BE2C (cell line): ENCODE measurements at regions not wholly inside any gene's neighbourhood (a gene's known extent, or its start where the extent isn't known, plus 50 kb on each side); places are given as distances from the start of the nearest gene placed in this dataset.

Experiments used
- DNase-seq: peaks from one replicate; pipeline ENCODE4 v3.0.0-alpha.2; 2020
- H3K27me3 ChIP-seq: fragments of 250-450 bp; sonication (Bioruptor Pico); 2 replicates; pipeline ENCODE4 v1.5.1; 2020; ENCODE audit warnings: mild to moderate bottlenecking
- H3K36me3 ChIP-seq: fragments of 250-450 bp; sonication (Bioruptor Pico); 2 replicates; pipeline ENCODE4 v1.5.1; 2020; ENCODE audit warnings: mild to moderate bottlenecking
- H3K4me1 ChIP-seq: fragments of 250-450 bp; sonication (Bioruptor Pico); 2 replicates; pipeline ENCODE4 v1.5.1; 2020
- H3K4me3 ChIP-seq: 2 replicates; pipeline ENCODE4 v1.5.1; 2011; ENCODE audit warnings: low read depth, low read length
- H3K9me3 ChIP-seq: fragments of 250-450 bp; sonication (Bioruptor Pico); 2 replicates; pipeline ENCODE4 v1.5.1; 2020
- CTCF ChIP-seq: IDR thresholded peaks from 2 replicates; pipeline ENCODE4 v1.5.1; 2012; ENCODE audit warnings: mild to moderate bottlenecking, low read depth, low read length

GRCh38 chr2:205858275-205858674 lies 176.0 kb downstream of the NRP2 start:
- H3K27me3 ChIP-seq = no peaks in the 10 kb centered on the region
- H3K4me1 ChIP-seq = no peaks in the 10 kb centered on the region
- TF ChIP-seq CTCF = no peak
- H3K4me3 ChIP-seq = no peak overlapping the region
- H3K9me3 ChIP-seq = no peaks in the 10 kb centered on the region; the same call in 1 of the 2 replicates
- H3K36me3 ChIP-seq = no peaks in the 10 kb centered on the region
- DNase-seq = no peak

GRCh38 chr2:205857520-205858237 lies 175.4 kb downstream of the NRP2 start:
- no peak for TF ChIP-seq CTCF
- Histone ChIP-seq H3K4me1 (no peaks in the 10 kb centered on the region), H3K36me3 (no peaks in the 10 kb centered on the region), H3K27me3 (no peaks in the 10 kb centered on the region), H3K4me3 (no peak overlapping the region), H3K9me3 (no peaks in the 10 kb centered on the region; the same call in 1 of the 2 replicates)
- no peak for DNase-seq

GRCh38 chr2:205852457-205852856 lies 170.2 kb downstream of the NRP2 start:
- H3K4me3 ChIP-seq = no peak overlapping the region
- H3K9me3 ChIP-seq = no peaks in the 10 kb centered on the region
- H3K4me1 ChIP-seq = no peaks in the 10 kb centered on the region
- DNase-seq = no peak
- no peak for TF ChIP-seq CTCF
- H3K27me3 ChIP-seq = no peaks in the 10 kb centered on the region
- H3K36me3 ChIP-seq = no peaks in the 10 kb centered on the region

- Histone ChIP-seq H3K4me1 (no peaks in the 10 kb centered on the region), H3K4me3 (no peak overlapping the region), H3K27me3 (no peaks in the 10 kb centered on the region), H3K36me3 (no peaks in the 10 kb centered on the region), H3K9me3 (no peaks in the 10 kb centered on the region)
- DNase-seq = no peak
- TF ChIP-seq CTCF = no peak
Measured at GRCh38 chr2:205850611-205851010, 168.3 kb downstream of the NRP2 start.

GRCh38 chr2:205850132-205850531 lies 167.8 kb downstream of the NRP2 start:
- no peaks in the 10 kb centered on the region for H3K27me3 ChIP-seq
- H3K9me3 ChIP-seq = no peaks in the 10 kb centered on the region
- H3K36me3 ChIP-seq = no peaks in the 10 kb centered on the region
- H3K4me3 ChIP-seq = no peak overlapping the region
- TF ChIP-seq CTCF = no peak
- no peak for DNase-seq
- no peaks in the 10 kb centered on the region for H3K4me1 ChIP-seq

- no peak for DNase-seq
Measured at GRCh38 chr2:205849136-205849535, 166.8 kb downstream of the NRP2 start.

More at GRCh38 chr2:205849136-205849535, 166.8 kb downstream of the NRP2 start:
- H3K27me3 ChIP-seq = no peaks in the 10 kb centered on the region
- H3K36me3 ChIP-seq = no peaks in the 10 kb centered on the region
- H3K4me3 ChIP-seq = no peak overlapping the region
- H3K4me1 ChIP-seq = no peaks in the 10 kb centered on the region
- TF ChIP-seq CTCF = no peak
- H3K9me3 ChIP-seq = no peaks in the 10 kb centered on the region
